ENCODE measurements at regions not wholly inside any gene's neighbourhood (a gene's known extent, or its start where the extent isn't known, plus 50 kb on each side); places are given as distances from the start of the nearest gene placed in this dataset.

DNA sequence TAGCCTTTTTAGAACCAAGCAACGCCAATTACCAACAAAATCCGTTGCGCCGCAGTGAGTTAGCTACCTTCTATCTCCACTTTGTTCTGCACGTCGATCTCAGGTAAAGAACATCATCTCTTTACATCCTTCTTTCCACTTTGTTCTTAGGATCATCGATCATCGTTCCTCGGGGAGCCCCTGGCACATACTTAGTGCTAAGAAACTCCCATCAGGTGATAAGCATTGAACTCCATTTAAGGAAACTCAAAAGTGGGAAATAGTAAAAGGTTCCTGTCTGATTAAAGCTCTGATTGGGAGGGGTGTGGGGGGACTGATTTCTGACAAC lies 227.0 kb upstream of the PRSS16 start (continued):
- TF ChIP-seq MXI1 (conservative IDR thresholded peaks at IDR 0.05; ENCODE audit: poor library complexity, severe bottlenecking), result no peak
- TF ChIP-seq EP300 (conservative IDR thresholded peaks at IDR 0.05; ENCODE audit: poor library complexity, severe bottlenecking), result no peak
- no peak for TF ChIP-seq TAF1 (IDR thresholded peaks at IDR 0.05; ENCODE audit: low read depth)

DNA sequence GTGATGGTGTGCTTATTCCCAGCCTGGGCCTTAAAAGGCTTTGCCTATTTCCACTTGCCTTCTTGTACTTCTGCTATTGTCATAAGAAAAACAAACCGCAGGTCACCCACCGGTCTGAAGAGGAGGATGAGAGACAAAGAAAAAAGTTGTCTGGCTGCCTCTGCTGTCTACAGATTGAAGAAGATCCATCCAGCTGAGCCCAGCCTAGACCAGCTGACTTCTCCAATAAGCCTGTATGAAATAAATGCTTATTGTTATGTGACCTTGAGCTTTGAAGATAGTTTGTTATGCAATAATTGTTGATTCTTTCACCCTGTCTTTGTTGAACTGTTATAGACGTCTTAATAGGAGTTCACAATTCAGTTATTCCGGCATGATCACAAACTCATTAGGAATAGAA lies 223.8 kb upstream of the PRSS16 start:
- no peaks in the 10 kb centered on the region for H3F3A ChIP-seq (ENCODE audit: insufficient read depth, low read length, poor library complexity, severe bottlenecking)
- H3K9me2 ChIP-seq (ENCODE audit: insufficient read depth, low read length), result no peaks in the 10 kb centered on the region
- H3K4me3 ChIP-seq (ENCODE audit: low read length), result no peak overlapping the region

GRCh38 chr6:27025351-27025750 lies 222.2 kb upstream of the PRSS16 start:
- Histone ChIP-seq H3K27ac (ENCODE audit: low read length) (no peak overlapping the region), H4K20me1 (ENCODE audit: insufficient read depth) (no peaks in the 10 kb centered on the region), H3K79me2 (replicated peaks; ENCODE audit: insufficient read depth, low read length) (no peaks in the 10 kb centered on the region), H3K36me3 (ENCODE audit: insufficient read depth, low read length) (no peaks in the 10 kb centered on the region), H3K9me2 (ENCODE audit: insufficient read depth, low read length) (no peaks in the 10 kb centered on the region), H3K4me3 (ENCODE audit: low read length) (no peak overlapping the region), H3K27me3 (ENCODE audit: insufficient read depth, low read depth, low read length) (no peaks in the 10 kb centered on the region), H3F3A (ENCODE audit: insufficient read depth, low read length, poor library complexity, severe bottlenecking) (no peaks in the 10 kb centered on the region), H3K9me3 (ENCODE audit: low read length) (no peaks in the 10 kb centered on the region), H3K4me2 (ENCODE audit: low read length) (no peak overlapping the region), H3K9ac (ENCODE audit: low read length) (no peak overlapping the region), H2AFZ (ENCODE audit: low read depth, low read length) (no peak overlapping the region)
- no peak for TF ChIP-seq EP300 (conservative IDR thresholded peaks at IDR 0.05; ENCODE audit: poor library complexity, severe bottlenecking)
- no peak for TF ChIP-seq POLR2AphosphoS5 (IDR thresholded peaks at IDR 0.05)
- TF ChIP-seq MXI1 (conservative IDR thresholded peaks at IDR 0.05; ENCODE audit: poor library complexity, severe bottlenecking), result no peak
- no peak for TF ChIP-seq EZH2 (IDR thresholded peaks at IDR 0.05; ENCODE audit: borderline replicate concordance, insufficient read depth, low read length, poor library complexity, severe bottlenecking)
- TF ChIP-seq CTCF (IDR thresholded peaks at IDR 0.05; ENCODE audit: poor library complexity, severe bottlenecking), result no peak
- TF ChIP-seq RAD21 (conservative IDR thresholded peaks at IDR 0.05), result no peak
- no peak for TF ChIP-seq TAF1 (IDR thresholded peaks at IDR 0.05; ENCODE audit: low read depth)
- TF ChIP-seq SMC3 (conservative IDR thresholded peaks at IDR 0.05; ENCODE audit: poor library complexity), result no peak
- no peak for TF ChIP-seq REST (IDR thresholded peaks at IDR 0.05; ENCODE audit: borderline replicate concordance)

More for the DNA sequence above, 223.8 kb upstream of the PRSS16 start:
- TF ChIP-seq SMC3 (conservative IDR thresholded peaks at IDR 0.05; ENCODE audit: poor library complexity) (no peak), CTCF (IDR thresholded peaks at IDR 0.05; ENCODE audit: poor library complexity, severe bottlenecking) (no peak), TAF1 (IDR thresholded peaks at IDR 0.05; ENCODE audit: low read depth) (no peak)
- Histone ChIP-seq H4K20me1 (ENCODE audit: insufficient read depth) (no peaks in the 10 kb centered on the region), H3K36me3 (ENCODE audit: insufficient read depth, low read length) (no peaks in the 10 kb centered on the region), H3K27ac (ENCODE audit: low read length) (no peak overlapping the region), H2AFZ (ENCODE audit: low read depth, low read length) (no peak overlapping the region), H3K9me3 (ENCODE audit: low read length) (no peaks in the 10 kb centered on the region), H3K9ac (ENCODE audit: low read length) (no peak overlapping the region), H3K79me2 (replicated peaks; ENCODE audit: insufficient read depth, low read length) (no peaks in the 10 kb centered on the region), H3K4me2 (ENCODE audit: low read length) (no peak overlapping the region), H3K27me3 (ENCODE audit: insufficient read depth, low read depth, low read length) (no peaks in the 10 kb centered on the region)
